Loucy (cell line): ENCODE measurements at regions not wholly inside any gene's neighbourhood (a gene's known extent, or its start where the extent isn't known, plus 50 kb on each side); places are given as distances from the start of the nearest gene placed in this dataset.

Experiments used
- EZH2phosphoT487 ChIP-seq: fragments of 200-600 bp; IDR thresholded peaks from 2 replicates; pipeline ENCODE4 v1.6.1; 2018; ENCODE audit warnings: antibody characterized with exemption, mild to moderate bottlenecking, moderate library complexity, borderline replicate concordance
- TF ChIP-seq, protein P1 (sequence below): fragments of 200-600 bp; sonication (generic); conservative IDR thresholded peaks from 2 replicates; pipeline ENCODE4 v1.5.1; 2014; ENCODE audit warnings: mild to moderate bottlenecking, antibody characterized with exemption, low read length

DNA sequence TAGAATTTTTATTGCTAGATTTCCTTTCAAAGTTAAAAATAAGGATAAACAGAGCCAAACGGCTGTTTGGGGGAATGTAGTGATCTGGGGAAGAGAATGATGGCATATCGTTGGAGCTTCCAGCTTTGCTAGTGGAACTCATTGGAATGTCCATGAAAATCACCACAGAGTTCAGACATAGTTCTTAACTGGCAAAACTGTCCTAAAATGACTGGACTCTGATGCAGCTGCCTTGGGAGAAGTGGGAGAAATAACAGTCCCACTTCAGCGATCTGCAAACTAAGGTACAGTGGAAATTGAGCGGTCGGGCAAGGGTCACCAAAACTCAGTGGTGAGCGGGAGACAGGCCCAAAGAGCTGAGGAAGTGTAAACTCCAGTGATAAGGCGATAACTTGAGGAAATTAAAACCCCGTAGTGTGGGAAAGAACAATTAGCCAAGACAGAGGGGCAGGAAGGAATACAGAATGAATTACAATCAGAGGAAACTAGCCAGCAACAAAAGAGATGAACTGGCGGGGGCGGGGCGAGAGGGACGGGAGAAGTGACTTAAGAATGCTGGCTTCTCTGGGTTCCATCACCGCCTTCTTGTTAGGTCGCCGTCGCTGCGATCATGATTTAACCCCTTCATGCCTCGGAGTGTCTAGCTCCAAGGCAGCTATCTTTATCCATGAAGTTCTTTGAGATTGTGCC, 89.8 kb upstream of the ARHGAP29 start:
- TF ChIP-seq, protein P1, sequence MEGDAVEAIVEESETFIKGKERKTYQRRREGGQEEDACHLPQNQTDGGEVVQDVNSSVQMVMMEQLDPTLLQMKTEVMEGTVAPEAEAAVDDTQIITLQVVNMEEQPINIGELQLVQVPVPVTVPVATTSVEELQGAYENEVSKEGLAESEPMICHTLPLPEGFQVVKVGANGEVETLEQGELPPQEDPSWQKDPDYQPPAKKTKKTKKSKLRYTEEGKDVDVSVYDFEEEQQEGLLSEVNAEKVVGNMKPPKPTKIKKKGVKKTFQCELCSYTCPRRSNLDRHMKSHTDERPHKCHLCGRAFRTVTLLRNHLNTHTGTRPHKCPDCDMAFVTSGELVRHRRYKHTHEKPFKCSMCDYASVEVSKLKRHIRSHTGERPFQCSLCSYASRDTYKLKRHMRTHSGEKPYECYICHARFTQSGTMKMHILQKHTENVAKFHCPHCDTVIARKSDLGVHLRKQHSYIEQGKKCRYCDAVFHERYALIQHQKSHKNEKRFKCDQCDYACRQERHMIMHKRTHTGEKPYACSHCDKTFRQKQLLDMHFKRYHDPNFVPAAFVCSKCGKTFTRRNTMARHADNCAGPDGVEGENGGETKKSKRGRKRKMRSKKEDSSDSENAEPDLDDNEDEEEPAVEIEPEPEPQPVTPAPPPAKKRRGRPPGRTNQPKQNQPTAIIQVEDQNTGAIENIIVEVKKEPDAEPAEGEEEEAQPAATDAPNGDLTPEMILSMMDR, result no peak
- no peak for TF ChIP-seq EZH2phosphoT487
